ENCODE measurements at regions not wholly inside any gene's neighbourhood (a gene's known extent, or its start where the extent isn't known, plus 50 kb on each side); places are given as distances from the start of the nearest gene placed in this dataset.

DNA sequence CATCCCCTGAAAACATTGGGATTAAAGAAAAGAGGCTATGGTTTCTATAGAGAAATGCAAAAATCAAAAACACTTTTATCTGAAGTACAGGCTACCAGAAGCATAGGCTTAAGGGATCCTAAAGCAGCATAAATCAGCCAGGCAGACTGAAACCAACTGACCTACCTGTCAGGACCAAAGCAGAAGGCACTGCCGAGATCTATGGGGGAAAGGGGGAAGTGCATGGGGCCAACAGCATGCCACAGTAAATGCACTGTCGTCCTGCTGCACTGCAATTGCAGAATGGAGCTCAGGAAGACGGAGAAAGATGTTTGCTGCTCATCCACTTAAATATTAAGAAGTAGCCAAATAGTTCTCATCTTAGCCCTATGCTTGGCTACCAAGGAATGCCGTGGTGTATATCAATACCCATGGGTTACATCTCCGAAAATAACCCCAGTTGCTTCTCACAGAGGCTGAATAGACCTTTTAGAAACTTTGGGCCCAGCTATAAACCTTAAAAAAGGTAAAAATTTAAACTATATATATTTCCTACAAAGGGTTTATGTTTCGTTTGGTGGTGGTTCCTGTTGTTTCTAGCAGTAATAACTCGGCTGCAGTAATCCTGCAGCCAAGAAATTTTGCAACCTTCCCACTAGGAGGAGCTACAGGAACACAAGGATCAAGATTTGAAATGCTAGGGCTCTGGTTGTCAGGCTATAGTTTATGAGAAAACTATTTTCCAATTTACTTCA lies 312.2 kb upstream of the DIAPH2 start:
- Histone ChIP-seq H3K36me3 (ENCODE audit: control insufficient read depth in 4 of 4, insufficient read depth in 4 of 4, low read length in 4 of 4) (no peaks in the 10 kb centered on the region), H3K4me3 (no peak overlapping the region), H3K27ac (ENCODE audit: low read depth in 1 of 2, low read length in 1 of 2) (no peak overlapping the region), H3K9me3 (ENCODE audit: control insufficient read depth in 4 of 4, insufficient read depth in 3 of 4, low read length in 3 of 4) (no peaks in the 10 kb centered on the region), H3K27me3 (ENCODE audit: control insufficient read depth in 3 of 3, insufficient read depth in 3 of 3, low read length in 2 of 3) (peaks cover 0 to 3% (median under 1%) of the 10 kb centered on the region in 3 donors), H3K4me1 (ENCODE audit: control insufficient read depth in 5 of 5, insufficient read depth in 5 of 5, low read length in 5 of 5) (peaks cover 0 to 5% (median 0%) of the 10 kb centered on the region in 5 donors), H3K9ac (ENCODE audit: insufficient read depth in 1 of 2, low read length in 2 of 2) (no peak overlapping the region)
- no peak for ATAC-seq (ENCODE audit: insufficient read depth, low FRiP score)
- peak; percentile 22 to 84 (median 69) for DNase-seq
- 17 to 30% methylated on average over 7 of the region's 7 CpGs for WGBS, 2 donors
- TF ChIP-seq, protein P1, sequence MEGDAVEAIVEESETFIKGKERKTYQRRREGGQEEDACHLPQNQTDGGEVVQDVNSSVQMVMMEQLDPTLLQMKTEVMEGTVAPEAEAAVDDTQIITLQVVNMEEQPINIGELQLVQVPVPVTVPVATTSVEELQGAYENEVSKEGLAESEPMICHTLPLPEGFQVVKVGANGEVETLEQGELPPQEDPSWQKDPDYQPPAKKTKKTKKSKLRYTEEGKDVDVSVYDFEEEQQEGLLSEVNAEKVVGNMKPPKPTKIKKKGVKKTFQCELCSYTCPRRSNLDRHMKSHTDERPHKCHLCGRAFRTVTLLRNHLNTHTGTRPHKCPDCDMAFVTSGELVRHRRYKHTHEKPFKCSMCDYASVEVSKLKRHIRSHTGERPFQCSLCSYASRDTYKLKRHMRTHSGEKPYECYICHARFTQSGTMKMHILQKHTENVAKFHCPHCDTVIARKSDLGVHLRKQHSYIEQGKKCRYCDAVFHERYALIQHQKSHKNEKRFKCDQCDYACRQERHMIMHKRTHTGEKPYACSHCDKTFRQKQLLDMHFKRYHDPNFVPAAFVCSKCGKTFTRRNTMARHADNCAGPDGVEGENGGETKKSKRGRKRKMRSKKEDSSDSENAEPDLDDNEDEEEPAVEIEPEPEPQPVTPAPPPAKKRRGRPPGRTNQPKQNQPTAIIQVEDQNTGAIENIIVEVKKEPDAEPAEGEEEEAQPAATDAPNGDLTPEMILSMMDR (IDR thresholded peaks at IDR 0.05; ENCODE audit: control extremely low read depth, extremely low read depth) = peak; percentile 46

DNA sequence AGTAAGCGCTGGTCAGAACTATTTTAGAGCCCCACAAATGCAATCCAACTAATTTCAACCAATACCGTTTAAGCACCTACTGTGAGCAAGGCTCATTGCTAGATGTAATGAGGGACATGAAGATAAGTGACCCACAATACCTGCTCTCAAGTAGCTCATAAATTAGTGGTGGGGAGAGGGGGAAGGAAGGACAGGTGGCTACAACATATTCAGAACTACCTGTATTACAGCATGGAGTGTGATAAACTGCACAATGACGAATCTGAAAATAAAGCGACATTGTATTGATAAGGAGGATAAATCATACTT lies 311.6 kb upstream of the DIAPH2 start:
- ATAC-seq (ENCODE audit: insufficient read depth, low FRiP score) (no peak), DNase-seq (no peak)
- 30 to 31% methylated on average over 4 of the region's 4 CpGs for WGBS, 2 donors

DNA sequence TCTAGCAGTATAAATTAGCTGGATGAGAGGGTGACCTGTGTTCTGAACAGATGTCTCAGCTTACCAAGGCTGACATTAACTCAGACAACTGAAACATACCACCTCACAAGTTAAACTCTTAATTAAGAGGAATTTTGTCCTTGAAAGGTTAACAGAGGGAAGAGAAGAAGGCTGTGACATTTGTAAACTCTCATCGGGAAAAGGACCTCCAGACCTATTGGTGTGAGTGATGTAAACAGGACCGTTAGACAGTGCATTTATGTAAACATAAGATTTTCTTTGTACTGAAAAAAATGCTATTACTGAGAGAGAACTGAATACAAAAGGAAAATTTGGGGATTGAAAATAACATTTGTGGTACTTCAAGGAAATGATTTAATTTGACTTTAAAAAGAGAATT lies 308.4 kb upstream of the DIAPH2 start:
- TF ChIP-seq, protein P1 (IDR thresholded peaks at IDR 0.05; ENCODE audit: control extremely low read depth, extremely low read depth) = no peak
- Histone ChIP-seq H3K27me3 (ENCODE audit: control insufficient read depth in 3 of 3, insufficient read depth in 3 of 3, low read length in 2 of 3) (peaks cover 0 to 7% (median 3%) of the 10 kb centered on the region in 3 donors), H3K4me3 (no peak overlapping the region), H3K4me1 (ENCODE audit: control insufficient read depth in 5 of 5, insufficient read depth in 5 of 5, low read length in 5 of 5) (peaks cover 0 to 5% (median 0%) of the 10 kb centered on the region in 5 donors), H3K9ac (ENCODE audit: insufficient read depth in 1 of 2, low read length in 2 of 2) (no peak overlapping the region), H3K27ac (ENCODE audit: low read depth in 1 of 2, low read length in 1 of 2) (no peak overlapping the region), H3K9me3 (ENCODE audit: control insufficient read depth in 4 of 4, insufficient read depth in 3 of 4, low read length in 3 of 4) (no peaks in the 10 kb centered on the region), H3K36me3 (ENCODE audit: control insufficient read depth in 4 of 4, insufficient read depth in 4 of 4, low read length in 4 of 4) (no peaks in the 10 kb centered on the region)
- 46 to 62% methylated on average over 2 of the region's 2 CpGs for WGBS, 2 donors
- ATAC-seq (ENCODE audit: insufficient read depth, low FRiP score) (no peak), DNase-seq (peak; percentile 21 to 88 (median 81))

More for the DNA sequence above, 311.6 kb upstream of the DIAPH2 start:
- H3K36me3 ChIP-seq (ENCODE audit: control insufficient read depth in 4 of 4, insufficient read depth in 4 of 4, low read length in 4 of 4) = no peaks in the 10 kb centered on the region
- H3K27me3 ChIP-seq (ENCODE audit: control insufficient read depth in 3 of 3, insufficient read depth in 3 of 3, low read length in 2 of 3) = peaks cover 0 to 3% (median 2%) of the 10 kb centered on the region in 3 donors
- no peak overlapping the region for H3K4me3 ChIP-seq
- no peak overlapping the region for H3K27ac ChIP-seq (ENCODE audit: low read depth in 1 of 2, low read length in 1 of 2)
- peaks cover 0 to 5% (median 0%) of the 10 kb centered on the region in 5 donors for H3K4me1 ChIP-seq (ENCODE audit: control insufficient read depth in 5 of 5, insufficient read depth in 5 of 5, low read length in 5 of 5)
- H3K9me3 ChIP-seq (ENCODE audit: control insufficient read depth in 4 of 4, insufficient read depth in 3 of 4, low read length in 3 of 4) = no peaks in the 10 kb centered on the region
- TF ChIP-seq, protein P1 (IDR thresholded peaks at IDR 0.05; ENCODE audit: control extremely low read depth, extremely low read depth) = no peak
- H3K9ac ChIP-seq (ENCODE audit: insufficient read depth in 1 of 2, low read length in 2 of 2) = no peak overlapping the region

Measured in lung (tissue), 11 donors.